ENCODE measurements at regions not wholly inside any gene's neighbourhood (a gene's known extent, or its start where the extent isn't known, plus 50 kb on each side); places are given as distances from the start of the nearest gene placed in this dataset.

DNA sequence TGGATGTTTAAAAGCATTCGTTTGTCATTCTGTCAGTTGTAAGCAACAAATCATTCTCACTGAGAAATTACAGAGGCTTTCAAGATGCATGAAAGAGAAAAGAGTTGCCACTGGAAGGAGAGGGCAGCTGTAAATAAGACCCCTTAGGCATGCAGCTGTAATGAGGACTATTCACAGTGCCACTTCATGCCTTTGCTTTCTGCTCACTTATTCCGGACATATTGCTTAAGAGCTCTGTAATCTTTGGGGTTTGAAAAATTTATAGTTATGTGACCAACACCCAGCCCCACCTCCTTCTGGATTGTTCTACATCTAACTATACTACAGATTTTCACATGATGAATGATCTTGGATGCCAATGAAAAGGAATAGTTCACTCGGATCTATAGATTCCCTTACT is 194.8 kb upstream of the DCN start:
- DNase-seq = no peak

GRCh38 chr12:91373086-91373485 is 190.5 kb upstream of the DCN start:
- no peak for DNase-seq

GRCh38 chr12:91370086-91370868 is 187.7 kb upstream of the DCN start:
- no peak for DNase-seq

DNA sequence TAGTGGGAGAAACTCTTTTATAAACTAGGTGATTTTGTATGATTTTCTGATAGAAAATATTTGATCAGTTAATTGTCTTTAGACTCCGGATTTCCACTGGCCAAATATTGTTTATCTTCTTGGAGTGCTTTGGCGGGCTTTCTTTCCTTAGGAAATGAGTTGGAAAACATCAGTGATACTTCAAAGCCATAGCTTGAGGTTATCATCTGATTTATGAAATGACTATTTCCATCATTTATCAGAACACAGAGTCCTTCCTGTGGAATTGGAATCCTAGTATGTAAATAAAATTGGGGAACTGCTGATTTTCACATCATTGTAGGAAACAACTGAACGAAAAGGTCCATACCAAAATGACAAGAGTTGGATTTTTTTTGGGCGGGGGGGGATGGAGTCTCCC is 186.0 kb upstream of the DCN start:
- no peak for DNase-seq

DNA sequence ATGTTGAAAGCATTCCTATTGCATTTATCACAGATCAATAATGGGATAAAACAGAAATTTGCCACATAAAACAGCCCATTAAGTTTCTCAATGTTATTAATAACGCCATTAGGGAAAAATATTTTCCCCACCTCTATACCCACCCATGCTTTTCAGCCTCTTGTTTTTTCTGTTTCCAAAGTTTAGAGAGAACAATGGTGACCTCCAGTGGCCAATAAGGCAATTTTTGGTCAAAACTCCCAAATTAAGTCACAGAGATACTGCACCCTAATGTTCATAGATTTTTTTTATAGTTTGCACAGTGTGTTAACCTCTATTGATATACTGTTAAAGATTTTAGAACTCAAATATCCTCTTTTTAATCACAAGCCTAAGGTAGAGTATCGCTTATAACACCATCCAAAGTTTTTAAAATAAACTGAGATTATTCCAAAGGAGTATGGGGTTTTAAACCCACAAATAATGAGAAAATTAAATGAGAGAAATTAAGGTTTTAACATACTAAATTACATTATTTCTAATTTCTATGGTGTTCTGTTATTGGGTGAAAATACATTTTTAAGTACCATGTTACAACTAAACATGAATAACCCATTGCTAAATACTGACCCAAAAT is 184.7 kb upstream of the DCN start:
- no peak for DNase-seq

GRCh38 chr12:91364471-91365184 is 182.0 kb upstream of the DCN start:
- no peak for DNase-seq

DNA sequence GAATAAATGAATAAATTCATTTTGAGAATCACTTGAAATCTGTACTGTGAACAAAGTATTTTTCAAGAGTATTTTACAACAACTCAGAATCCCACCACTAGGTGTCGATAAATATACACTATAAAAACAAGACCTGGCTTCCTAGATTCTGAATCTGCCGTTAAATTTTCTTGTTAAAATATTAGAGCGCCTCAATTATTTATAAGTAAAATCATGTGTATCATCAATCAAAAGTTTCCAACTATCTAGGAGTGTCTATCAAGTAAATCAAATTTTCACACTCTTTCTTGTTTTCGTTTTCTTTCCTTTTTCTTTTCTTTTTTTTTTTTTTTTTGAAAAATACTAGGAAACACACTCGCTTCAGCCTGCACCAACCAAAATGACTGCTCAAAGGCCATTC is 179.2 kb upstream of the DCN start:
- DNase-seq = peak; percentile 13

DNA sequence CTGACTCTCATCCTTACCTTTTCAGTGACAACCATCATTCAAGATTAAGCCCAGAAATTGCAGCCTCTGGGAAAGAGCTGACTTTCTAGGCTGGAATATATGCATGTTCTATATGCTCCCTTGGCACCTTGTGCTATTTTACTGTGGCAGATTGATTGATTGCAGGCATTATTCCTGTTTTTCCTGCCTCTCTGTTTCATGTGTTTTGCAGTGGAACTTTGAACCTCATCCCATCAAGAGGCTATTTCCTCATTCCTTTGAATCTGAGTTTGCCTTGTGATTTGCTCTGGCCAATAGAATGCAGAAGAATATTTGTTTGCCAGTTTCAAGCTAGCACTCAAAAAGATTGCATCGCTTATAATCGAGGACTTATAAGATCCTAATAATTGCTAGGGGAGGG is 174.8 kb upstream of the DCN start:
- DNase-seq = no peak

DNA sequence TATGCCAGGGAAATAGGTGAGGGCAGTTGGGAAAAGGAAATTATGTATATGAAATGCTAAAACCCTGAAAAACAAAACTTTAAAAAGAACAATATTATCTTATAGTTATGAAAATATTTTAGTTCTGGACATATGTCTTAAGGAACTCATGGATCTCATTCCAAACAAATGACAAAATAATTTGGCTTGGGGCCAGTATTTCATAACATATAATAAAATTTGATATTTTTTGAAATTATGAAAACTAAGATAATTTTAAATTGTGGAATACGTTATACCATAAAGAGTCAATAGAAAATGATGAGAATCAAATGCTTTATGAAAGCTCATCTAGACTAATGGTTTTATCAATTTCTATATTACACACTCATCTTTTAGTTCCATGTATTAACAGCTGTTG is 173.8 kb upstream of the DCN start:
- no peak for DNase-seq

GRCh38 chr12:91355150-91356006 is 172.8 kb upstream of the DCN start:
- DNase-seq = peak; percentile 60

DNA sequence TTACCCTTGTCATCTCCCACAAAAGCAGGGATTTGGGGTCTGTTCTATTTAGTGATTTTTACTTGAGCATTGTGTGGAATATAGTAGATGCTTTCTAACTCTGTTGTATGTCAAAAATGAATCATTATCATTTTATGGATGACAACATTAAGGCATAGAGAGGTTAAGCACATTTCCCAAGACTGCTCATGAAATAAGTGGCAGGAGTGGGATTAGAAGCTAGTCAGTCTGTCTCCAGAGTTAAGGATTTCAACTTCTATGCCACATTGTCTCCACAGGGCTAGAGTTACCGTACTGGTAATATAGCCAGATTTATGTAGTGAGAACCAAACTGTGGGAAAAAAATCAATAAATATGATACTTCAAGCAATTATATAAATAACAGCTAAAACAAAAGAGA is 170.6 kb upstream of the DCN start:
- no peak for DNase-seq

- DNase-seq = no peak
Measured at GRCh38 chr12:91349476-91349875, 166.9 kb upstream of the DCN start.

GRCh38 chr12:91347481-91348214 is 165.0 kb upstream of the DCN start:
- DNase-seq = no peak

DNA sequence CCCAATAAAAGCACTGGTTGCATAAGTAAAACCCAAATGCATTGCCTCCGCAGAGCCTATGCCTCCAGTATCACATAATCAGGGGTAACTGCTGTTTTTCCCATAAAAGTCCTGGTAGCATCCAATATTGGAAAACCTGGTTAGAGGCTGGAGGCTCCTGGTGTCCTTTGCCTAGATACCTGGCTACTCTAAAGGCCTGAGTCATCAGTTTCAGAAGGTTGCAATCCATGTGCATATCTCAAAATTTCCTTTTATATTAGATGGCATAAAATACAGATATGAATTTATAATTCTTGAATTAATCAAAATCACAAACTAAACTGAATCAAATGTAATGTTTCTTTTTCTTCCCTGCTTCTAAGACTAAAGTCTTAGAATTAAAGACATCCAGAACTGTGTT is 164.2 kb upstream of the DCN start:
- DNase-seq = no peak

DNA sequence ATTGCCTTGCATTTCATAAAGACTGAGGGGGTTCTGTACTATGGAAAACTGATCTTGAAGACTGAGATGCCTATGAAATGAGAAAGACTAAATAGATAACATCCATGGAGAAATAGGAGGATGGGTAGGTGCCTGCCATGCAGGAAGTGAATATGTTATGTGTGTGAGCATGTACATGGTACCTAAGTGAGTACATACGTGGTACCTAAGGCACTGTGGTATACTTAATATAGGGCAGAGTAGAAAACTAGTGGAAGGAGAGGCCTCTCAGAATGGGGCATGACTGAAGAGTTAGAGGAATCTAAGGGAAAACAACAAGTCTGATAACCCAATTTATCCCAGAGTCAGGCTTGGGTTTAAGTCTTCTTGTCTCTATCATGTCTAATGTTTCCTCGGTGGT is 161.8 kb upstream of the DCN start:
- no peak for DNase-seq

- DNase-seq = no peak
Measured at GRCh38 chr12:91343010-91343409, 160.4 kb upstream of the DCN start.

- no peak for DNase-seq
Measured at GRCh38 chr12:91339106-91339505, 156.5 kb upstream of the DCN start.

DNA sequence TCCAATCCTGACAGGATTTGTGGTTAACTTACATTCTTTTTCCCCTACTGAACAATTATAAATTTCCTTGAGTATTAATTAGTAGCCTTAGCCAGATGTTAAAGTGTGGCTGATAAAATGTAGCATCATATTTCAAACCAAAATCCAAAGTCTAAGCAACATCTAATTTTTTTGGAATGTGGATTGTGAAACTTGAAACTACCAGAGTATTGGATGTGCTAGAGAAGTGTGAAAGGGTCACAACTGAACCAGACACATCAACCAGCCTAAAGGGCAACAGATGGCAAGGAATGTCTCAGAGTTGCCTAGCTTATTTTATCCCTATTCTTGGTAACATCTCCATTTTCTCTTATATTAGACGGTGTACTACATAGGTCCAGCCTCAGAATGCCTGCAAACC is 153.1 kb upstream of the DCN start:
- DNase-seq = peak; percentile 29

DNA sequence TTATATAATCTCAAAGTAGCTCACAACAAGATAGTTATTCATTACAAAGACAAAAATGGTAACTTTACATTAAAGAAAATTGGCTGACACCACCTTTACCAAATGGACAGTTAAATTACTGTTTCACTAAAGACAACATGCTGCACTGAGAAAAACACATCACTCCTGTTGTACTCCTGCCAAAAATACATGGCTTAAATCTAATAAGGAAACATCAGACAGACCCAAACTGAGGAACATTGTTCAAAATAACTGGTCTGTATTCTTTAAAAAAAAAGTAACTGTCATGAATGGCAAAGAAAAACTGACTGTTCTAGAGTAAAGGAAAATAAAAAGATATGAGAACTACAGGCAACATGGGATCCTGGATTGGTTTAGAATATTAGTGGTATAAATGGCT is 151.3 kb upstream of the DCN start:
- DNase-seq = no peak

GRCh38 chr12:91332302-91332701 is 149.7 kb upstream of the DCN start:
- DNase-seq = peak; percentile 17

DNA sequence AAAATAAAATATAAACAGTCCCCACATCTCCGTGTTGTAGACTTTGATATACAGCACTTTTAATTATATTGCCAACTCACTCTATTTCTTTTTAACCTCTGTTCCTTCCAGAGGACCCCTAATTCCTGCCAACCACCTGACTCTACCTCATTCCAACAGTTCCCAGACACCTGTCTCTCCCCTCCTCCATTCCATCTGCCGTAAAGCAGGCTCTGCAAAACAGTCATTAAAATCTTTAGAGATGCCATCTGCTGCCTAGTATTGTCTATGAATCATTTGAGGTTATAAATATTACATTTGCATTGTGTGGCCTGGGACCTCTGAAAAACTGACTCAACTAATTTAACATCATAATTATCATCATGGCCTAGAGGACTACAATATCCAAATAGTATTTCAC is 148.8 kb upstream of the DCN start:
- peak; percentile 61 for DNase-seq

DNA sequence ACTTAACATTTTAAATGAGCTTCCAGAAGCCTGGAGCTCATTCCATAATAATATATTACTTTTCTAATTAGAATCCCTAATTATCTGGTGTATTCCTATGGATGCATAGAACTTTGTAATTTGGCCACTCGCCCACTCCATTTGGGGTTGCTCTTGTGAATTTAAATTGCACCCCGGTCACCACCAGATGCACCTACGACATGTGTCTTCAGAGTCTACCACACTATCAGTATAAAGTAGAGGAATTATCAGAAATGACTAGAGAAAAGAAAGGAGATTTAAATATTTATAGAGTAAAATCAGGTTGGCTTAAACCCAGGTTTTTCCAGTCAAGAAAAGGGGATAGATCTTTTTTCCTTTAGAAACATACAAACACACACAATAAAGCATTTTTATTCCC is 145.8 kb upstream of the DCN start:
- DNase-seq = no peak

GRCh38 chr12:91327889-91328288 is 145.3 kb upstream of the DCN start:
- DNase-seq = no peak
